Stimulated activated CD4-positive, alpha-beta T cell treated with anti-CD3 and anti-CD28 coated beads, Interleukin-1b, Interleukin-23, amount 100 ng/mL, for 24 hours (primary cell): ENCODE measurements at regions not wholly inside any gene's neighbourhood (a gene's known extent, or its start where the extent isn't known, plus 50 kb on each side); places are given as distances from the start of the nearest gene placed in this dataset.

Experiments
- DNase-seq, 4 experiments: peaks; one replicate each; pipeline ENCODE4 v3.0.0-alpha.2; 2020; ENCODE audit warnings: low read depth in 4 of 4, low spot score in 1 of 4

- DNase-seq: no peak
Measured at GRCh38 chr4:152117520-152117919, 356.7 kb upstream of the GATB start.

- DNase-seq: no peak
Measured at GRCh38 chr4:152117054-152117453, 356.2 kb upstream of the GATB start.

GRCh38 chr4:152115794-152116193 is 355.0 kb upstream of the GATB start:
- DNase-seq: no peak

GRCh38 chr4:152115118-152115517 is 354.3 kb upstream of the GATB start:
- DNase-seq: no peak

- no peak for DNase-seq
Measured at GRCh38 chr4:152114562-152114961, 353.8 kb upstream of the GATB start.

GRCh38 chr4:152112887-152113286 is 352.1 kb upstream of the GATB start:
- DNase-seq: no peak

- no peak for DNase-seq
Measured at GRCh38 chr4:152112190-152112589, 351.4 kb upstream of the GATB start.

GRCh38 chr4:152110780-152111179 is 350.0 kb upstream of the GATB start:
- DNase-seq: no peak

GRCh38 chr4:152109531-152110509 is 349.0 kb upstream of the GATB start:
- no peak for DNase-seq

GRCh38 chr4:152107736-152108500 is 347.1 kb upstream of the GATB start:
- DNase-seq: no peak

GRCh38 chr4:152106781-152107321 is 346.0 kb upstream of the GATB start:
- DNase-seq: no peak

- no peak for DNase-seq
Measured at GRCh38 chr4:152106113-152106763, 345.4 kb upstream of the GATB start.

- DNase-seq: no peak
Measured at GRCh38 chr4:152104901-152105357, 344.1 kb upstream of the GATB start.

- no peak for DNase-seq
Measured at GRCh38 chr4:152104356-152104755, 343.5 kb upstream of the GATB start.

GRCh38 chr4:152103181-152103901 is 342.5 kb upstream of the GATB start:
- no peak for DNase-seq

- no peak for DNase-seq
Measured at GRCh38 chr4:152102436-152103000, 341.7 kb upstream of the GATB start.

- no peak for DNase-seq
Measured at GRCh38 chr4:152101556-152102435, 341.0 kb upstream of the GATB start.

GRCh38 chr4:152100379-152101201 is 339.8 kb upstream of the GATB start:
- peak; percentile 34 to 56 (median 44) for DNase-seq
